GM19035 (cell line): ENCODE measurements at regions not wholly inside any gene's neighbourhood (a gene's known extent, or its start where the extent isn't known, plus 50 kb on each side); places are given as distances from the start of the nearest gene placed in this dataset.
A peak's percentile ranks its signal among the peaks of the same experiment; 100 is the strongest.

Experiments
- ATAC-seq: cut with Tn5 transposase; IDR thresholded peaks from one replicate; pipeline ENCODE4 v1.9.1; 2021; ENCODE audit not compliant: unreplicated experiment

GRCh38 chr2:146235158-146235557 lies 1609.7 kb upstream of the ACVR2A start:
- ATAC-seq: no peak

- no peak for ATAC-seq
Observed at GRCh38 chr2:146229508-146230155, 1615.2 kb upstream of the ACVR2A start.

DNA sequence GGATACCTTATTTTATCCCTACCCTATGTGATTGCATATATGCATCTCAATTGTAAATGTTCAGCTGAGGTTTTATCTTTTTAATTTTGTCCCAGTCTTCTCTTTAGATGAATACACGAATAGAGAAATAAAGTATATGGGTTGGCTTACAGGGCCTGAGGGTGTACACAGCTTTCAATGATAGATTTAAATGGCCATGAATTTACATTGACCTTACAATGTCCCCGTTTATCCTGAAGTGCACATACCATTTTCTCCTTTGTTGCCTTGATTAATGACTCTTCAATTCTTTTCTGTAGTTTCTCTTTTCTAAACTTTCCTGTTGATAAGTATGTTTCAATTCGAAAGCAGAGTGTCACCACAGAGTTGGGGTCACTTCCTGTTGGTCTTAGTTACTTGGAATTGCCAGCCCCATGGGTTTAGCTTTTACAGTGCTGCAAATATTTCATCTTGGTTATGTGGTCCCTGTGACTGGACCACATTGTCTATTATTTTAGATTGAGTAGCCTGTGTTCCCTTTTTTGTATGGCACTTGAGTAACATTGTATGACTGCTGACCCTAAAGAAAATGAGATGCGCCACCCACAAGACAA lies 1616.3 kb upstream of the ACVR2A start:
- peak; percentile 64 for ATAC-seq

- ATAC-seq: no peak
Observed at GRCh38 chr2:146228020-146228393, 1616.8 kb upstream of the ACVR2A start.

- ATAC-seq: no peak
Observed at GRCh38 chr2:146227152-146228019, 1617.4 kb upstream of the ACVR2A start.

DNA sequence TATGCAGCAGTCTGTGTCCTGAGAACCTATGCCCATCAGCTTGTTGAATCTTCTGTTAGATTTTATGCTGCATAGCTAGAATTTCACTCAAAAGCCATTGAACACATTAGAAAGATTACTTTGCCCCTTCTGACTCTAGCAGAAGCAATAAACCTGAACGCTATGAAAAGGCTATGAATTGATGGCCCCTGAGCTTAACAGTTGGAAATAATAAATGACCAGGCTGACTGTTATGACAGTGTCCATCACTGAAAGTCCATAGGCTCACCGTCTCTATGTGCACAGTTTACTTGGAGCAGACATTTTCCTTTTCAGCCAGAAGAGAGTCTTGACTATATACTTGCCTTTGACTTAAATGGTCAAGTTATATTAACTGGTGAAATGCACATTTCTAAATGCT lies 1618.8 kb upstream of the ACVR2A start:
- no peak for ATAC-seq

DNA sequence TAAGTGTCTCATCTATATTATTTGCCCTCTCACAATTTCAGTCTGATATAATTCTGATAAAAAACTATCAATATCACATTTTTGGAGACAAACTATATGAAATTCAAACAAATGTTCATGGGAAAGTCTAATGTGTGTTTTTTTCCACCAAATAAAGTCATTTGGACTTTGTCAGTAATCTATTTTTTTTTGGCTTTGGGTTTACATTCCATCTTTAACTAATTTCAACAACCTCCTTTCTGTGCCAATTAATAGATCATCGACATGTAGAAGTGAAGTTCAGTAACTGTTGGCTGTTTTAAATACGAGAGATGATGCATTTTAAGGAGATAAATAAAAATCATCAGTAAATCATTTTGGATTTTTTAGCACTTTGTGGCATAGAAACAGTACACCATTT lies 1623.0 kb upstream of the ACVR2A start:
- no peak for ATAC-seq

DNA sequence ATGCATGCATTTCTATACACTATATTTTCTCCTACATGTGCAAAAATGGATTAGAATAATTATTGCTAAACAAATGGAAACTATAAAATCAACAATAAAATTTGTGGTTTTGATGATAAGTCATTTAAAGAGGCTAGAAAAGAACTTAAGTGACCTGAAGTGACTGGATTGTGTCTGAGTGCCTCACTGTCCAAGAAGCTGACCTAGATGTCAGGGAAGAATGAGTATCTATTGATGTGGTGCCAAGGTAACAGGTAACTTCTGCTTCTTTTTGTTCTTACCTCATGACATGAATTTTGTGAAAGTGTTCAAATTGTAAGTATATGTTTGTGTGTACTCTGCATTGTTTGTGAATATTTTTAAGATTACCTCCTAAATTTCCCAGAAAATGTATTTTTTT lies 1623.9 kb upstream of the ACVR2A start:
- ATAC-seq: no peak

DNA sequence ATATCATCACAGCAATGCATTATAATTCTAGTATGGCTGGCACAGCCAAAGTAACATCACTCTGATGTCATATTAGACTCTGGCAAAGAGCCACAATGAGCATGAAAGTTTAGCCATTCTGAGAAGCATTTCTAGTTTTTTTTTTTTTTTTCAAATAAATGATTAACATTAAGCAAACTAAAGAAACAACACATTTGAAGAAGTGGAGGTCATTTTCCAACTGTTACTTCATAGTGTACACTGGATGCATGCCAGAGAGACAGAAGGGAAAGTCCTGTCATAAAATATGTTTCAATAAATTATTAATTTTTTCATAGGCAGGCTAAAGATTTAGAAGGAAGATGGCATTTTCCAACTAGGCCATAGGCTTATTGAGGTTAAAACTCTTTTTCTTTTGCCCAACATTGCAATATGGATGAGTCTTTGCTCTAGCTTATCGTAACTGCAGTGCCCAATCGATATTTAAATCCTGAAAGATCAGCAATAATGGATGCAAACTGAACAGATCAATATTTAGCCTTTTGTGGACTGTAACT lies 1630.4 kb upstream of the ACVR2A start:
- no peak for ATAC-seq

DNA sequence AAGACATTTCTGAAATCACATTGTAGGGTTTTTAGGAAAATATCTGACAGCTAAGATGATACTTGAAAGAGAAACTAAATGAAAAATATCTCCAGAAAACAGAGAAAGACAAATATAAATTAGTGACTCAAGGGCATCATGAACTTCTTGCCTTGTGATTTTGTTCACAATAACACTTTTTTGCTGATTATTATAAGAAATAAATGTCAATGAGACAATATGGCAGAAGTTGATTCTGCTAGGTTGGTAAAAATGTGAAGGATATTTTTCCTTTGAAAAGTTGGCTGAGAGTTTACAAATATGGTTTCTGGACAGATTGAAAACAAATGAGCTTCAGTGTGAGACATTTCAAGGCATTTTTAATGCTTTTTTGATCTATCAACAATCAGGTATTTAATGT lies 1631.2 kb upstream of the ACVR2A start:
- ATAC-seq: no peak

GRCh38 chr2:146212602-146213001 lies 1632.2 kb upstream of the ACVR2A start:
- ATAC-seq: no peak

GRCh38 chr2:146209842-146210275 lies 1635.0 kb upstream of the ACVR2A start:
- ATAC-seq: no peak

DNA sequence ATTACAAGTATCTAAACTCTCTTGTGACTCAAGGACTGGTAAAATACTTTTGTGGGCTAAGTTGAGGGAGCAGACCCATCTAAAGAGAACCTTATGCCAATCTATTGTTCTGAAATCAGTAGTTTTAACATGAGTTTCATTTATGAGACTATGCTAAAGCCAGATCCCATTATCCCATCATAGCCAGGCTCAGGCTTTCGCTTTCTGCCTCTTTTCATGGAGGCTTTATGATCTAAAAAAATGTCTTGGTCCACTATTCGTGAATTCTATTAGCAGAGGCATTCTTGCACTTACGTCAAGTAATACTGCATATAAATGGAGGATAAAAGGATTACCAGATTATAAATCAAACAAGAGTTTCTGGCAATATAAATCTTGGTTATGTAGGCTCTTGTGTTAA lies 1636.9 kb upstream of the ACVR2A start:
- ATAC-seq: no peak

- ATAC-seq: no peak
Observed at GRCh38 chr2:146207417-146207816, 1637.4 kb upstream of the ACVR2A start.

DNA sequence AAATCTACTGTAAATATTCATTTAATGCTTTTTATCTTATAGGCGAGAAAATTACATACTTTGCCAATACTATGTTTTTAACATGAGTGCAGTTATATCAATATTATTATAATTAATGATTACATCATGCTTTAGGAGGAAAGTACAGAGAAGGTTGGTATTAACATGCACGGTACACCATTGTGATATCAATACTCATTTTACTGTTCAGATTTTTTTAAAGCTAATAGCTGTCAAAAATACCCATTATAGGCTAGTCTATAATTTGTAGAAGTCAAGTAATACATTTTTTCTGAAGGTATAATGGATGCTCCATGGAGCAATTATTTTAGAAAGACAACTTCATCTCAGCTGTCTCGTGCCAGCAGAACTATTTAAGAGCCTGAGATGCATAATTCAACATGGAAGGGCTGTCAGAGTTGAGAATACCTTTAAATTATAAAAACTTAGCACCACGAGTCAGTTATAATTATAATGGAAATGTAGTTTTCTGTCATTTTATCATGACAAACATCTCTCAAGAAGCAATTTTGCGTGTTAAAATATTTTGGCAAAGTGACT lies 1641.7 kb upstream of the ACVR2A start:
- ATAC-seq: no peak

DNA sequence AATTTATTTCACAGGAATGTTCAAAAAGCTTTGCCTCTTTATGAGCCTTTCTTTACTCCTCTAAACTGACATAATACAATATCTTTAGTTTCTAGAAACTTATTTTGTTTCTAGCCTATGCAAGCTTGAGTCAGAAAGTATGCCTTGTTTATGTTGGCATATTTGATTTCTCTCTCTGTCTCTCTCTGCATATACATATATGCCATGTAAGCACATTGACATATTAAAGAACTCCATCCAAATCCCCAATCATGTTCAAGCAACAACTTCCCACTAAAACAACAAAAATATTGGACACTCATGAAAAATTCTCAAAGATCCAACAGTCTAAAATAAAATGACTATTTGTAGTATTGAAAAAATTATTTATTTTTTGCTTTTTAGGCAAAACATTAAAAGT lies 1651.2 kb upstream of the ACVR2A start:
- ATAC-seq: no peak

DNA sequence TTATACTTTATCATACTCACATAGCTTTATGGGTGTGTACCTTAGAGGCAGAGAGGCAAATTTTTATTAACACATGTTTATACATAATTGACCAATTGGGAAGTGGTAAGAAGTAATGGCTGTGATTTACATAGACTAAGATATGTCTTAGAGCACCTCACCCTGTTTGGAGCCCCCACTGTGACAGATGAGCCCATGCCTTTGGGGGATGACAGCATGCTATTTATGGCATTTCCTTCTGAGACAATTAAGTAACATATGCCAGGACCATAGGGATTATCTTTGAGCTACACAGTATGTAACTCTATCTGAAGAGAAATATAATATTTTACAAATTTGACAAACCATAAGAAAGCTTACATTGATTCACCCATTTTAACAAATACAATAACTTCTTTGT lies 1655.3 kb upstream of the ACVR2A start:
- ATAC-seq: no peak

- ATAC-seq: no peak
Observed at GRCh38 chr2:146173934-146174333, 1654.0 kb upstream of the ZEB2 start.

GRCh38 chr2:146161256-146161882 lies 1641.5 kb upstream of the ZEB2 start:
- no peak for ATAC-seq

DNA sequence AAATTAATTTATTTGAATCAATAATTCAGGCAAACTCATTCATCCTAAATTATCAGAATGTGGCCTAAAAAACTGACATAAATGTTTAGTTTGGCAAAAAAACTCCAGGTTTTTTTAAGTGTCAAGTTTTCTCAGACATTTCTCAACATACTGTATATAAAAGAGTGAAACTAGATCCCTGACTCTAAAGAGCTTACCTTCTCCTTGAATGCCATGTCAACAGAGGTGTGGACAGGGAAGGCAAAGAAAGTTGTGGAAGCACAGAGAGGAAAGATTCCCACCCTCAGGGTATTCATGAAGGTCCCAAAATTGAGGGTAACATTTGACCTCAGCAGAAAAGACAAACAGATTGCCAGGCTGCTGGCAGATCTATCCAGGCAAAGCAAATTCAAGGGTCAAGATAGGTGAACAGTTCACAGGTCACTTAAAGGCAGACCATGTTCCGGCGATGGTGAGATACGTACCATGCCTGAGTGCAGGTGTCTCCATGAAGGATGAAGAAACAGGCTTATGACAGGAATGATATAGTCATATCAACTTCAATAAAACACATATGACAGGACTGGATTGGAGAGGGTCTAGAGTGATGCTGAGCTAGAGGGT lies 1638.3 kb upstream of the ZEB2 start:
- ATAC-seq: no peak
